ENCODE measurements at regions not wholly inside any gene's neighbourhood (a gene's known extent, or its start where the extent isn't known, plus 50 kb on each side); places are given as distances from the start of the nearest gene placed in this dataset.
"Not testable (repeated sequence)": the region's sequence is repeated elsewhere in the genome, so short reads cannot be mapped to it uniquely, and the experiment has no call there.

DNA sequence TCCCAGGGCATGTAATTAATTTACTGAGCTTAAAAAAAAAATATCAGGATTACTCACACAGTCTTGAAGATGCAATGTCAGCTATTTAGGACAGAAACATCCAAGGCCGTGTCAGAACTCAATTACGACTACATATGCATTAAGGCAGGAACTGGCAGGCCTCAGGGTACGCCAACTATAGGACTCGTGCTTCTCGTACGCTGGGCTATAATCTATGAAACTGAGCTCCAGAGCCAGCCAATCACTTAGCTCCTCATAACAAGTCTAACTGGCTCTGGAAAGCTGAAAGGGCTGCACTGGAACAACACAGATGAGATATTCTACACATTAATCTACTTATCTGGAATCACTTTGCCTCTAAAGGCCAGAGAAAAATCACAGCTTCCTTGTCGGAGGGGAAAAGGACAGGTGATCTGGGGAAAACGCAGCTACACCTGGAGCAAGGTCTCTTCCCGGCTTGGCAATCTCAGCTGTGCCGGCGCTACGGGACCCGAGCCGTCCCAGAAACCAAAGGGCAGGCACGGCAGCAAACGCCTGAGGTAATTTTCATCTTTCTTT lies 212.0 kb downstream of the DEPDC1B start:
- Mint-ChIP-seq H3K9me3 (peaks cover under 1% of the 10 kb centered on the region), H3K27me3 (ENCODE audit: low read depth) (no peaks in the 10 kb centered on the region), H3K4me3 (no peak overlapping the region), H3K4me1 (ENCODE audit: low read depth) (no peaks in the 10 kb centered on the region), H3K36me3 (ENCODE audit: insufficient read depth) (no peaks in the 10 kb centered on the region)
- ATAC-seq = no peak
- DNase-seq = no peak

DNA sequence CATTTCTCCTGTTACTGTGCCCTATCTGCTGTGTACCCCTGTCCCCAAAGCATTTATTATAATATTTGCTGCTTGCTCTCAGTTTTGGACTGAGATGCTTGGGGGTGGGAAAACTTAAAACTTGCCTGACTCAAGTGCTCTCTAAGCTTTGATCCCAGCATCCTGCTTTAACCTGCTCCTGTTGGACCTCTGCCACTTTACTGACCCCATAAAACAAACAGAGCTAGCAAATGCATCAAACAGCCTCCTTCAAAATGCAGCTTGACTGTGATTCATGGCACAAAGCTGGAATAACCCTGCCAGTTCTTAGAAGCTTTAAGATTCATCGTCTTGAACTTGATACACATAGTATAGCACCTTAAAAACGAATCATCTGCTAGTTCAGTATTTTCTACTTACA lies 212.5 kb downstream of the DEPDC1B start:
- Mint-ChIP-seq H3K36me3 (ENCODE audit: insufficient read depth) (no peaks in the 10 kb centered on the region), H3K4me3 (no peak overlapping the region), H3K4me1 (ENCODE audit: low read depth) (no peaks in the 10 kb centered on the region), H3K27me3 (ENCODE audit: low read depth) (no peaks in the 10 kb centered on the region), H3K9me3 (no peaks in the 10 kb centered on the region)
- ATAC-seq (no peak), DNase-seq (no peak)

DNA sequence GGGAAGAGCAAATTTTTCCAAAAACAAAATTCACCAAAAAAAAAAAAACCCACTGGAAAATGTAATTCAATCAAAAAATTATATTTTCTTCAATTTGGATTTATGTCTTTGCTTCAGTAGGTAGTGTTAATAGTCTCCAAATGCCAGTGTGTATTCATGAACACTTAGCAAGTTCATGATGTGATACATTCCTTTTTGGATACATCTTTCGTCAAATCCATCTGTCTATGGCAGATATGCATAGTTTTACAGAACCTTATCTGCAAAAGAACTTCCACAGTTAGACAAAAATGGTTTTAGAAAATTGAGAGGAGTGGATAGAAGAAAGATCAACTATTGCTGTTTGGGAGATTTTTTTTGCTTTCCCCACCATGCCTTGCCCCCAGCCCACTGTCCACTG lies 214.6 kb downstream of the DEPDC1B start:
- Mint-ChIP-seq H3K27me3 (ENCODE audit: low read depth) (no peaks in the 10 kb centered on the region), H3K4me3 (no peak overlapping the region), H3K4me1 (ENCODE audit: low read depth) (no peaks in the 10 kb centered on the region), H3K36me3 (ENCODE audit: insufficient read depth) (no peaks in the 10 kb centered on the region), H3K9me3 (no peaks in the 10 kb centered on the region)
- DNase-seq (no peak), ATAC-seq (no peak)

DNA sequence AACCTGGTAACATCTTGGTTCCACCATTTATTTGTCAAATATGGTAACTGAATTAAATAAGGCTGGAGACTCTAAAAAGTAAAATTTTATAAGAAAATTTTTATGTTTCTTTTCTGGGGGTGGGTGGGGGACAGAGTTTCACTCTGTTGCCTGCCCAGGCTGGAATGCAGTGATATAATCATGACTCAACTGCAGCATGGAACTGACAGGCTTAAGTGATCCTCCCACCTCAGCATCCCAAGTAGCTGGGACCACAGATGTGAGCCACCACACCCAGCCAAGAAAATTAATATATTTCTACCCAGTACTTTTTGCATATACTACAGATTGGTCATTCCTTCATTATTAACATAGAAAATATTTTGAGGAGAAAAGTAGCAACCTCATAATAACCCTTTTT lies 216.9 kb downstream of the DEPDC1B start:
- no peaks in the 10 kb centered on the region for H3K4me1 Mint-ChIP-seq (ENCODE audit: low read depth)
- DNase-seq (no peak), ATAC-seq (no peak)
- H3K9me3 Mint-ChIP-seq = no peaks in the 10 kb centered on the region
- no peaks in the 10 kb centered on the region for H3K27me3 Mint-ChIP-seq (ENCODE audit: low read depth)
- no peak overlapping the region for H3K4me3 Mint-ChIP-seq
- no peaks in the 10 kb centered on the region for H3K36me3 Mint-ChIP-seq (ENCODE audit: insufficient read depth)

DNA sequence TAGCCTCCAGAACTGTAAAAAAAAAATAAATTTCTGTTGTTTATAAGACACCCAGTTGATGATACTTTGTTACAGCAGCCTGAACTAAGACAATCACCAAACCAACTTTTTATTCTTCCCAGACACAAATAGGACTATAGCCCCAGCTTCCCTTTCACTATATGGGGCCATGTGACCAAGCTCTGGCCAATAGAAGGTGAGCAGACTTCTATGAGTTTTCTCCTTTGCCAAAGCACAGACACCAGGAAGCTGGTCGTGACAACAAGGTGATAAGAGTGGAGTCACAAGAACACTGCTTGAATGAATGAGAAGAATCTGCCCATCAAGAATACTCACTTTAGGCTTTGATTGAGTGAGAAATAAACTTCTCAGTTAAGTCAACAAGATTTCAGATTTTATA lies 217.7 kb downstream of the DEPDC1B start:
- no peaks in the 10 kb centered on the region for H3K27me3 Mint-ChIP-seq (ENCODE audit: low read depth)
- no peak overlapping the region for H3K4me3 Mint-ChIP-seq
- no peaks in the 10 kb centered on the region for H3K9me3 Mint-ChIP-seq
- no peaks in the 10 kb centered on the region for H3K36me3 Mint-ChIP-seq (ENCODE audit: insufficient read depth)
- no peak for ATAC-seq
- no peaks in the 10 kb centered on the region for H3K4me1 Mint-ChIP-seq (ENCODE audit: low read depth)
- DNase-seq = no peak

DNA sequence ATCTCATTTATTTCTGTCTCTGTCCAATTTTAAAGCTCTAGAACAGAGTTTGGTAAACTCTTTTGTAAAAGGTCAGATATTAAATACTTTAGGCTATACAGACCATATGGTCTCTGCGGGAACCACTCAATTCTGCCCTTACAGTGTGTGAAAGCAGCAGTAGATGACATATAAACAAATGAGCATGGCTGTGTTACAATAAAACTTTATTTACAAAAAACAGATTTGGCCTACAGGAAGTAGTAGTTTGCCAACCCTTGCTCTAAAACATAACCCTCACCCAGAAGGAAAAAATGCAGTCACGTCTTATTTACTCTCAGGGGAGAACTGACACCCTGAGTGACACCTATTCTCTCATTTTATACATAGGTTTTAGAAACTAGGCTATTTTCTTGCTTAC lies 220.4 kb downstream of the DEPDC1B start:
- Mint-ChIP-seq H3K27me3 (ENCODE audit: low read depth) (no peaks in the 10 kb centered on the region), H3K36me3 (ENCODE audit: insufficient read depth) (no peaks in the 10 kb centered on the region), H3K9me3 (no peaks in the 10 kb centered on the region), H3K4me1 (ENCODE audit: low read depth) (no peaks in the 10 kb centered on the region), H3K4me3 (no peak overlapping the region)
- DNase-seq (no peak), ATAC-seq (no peak)

DNA sequence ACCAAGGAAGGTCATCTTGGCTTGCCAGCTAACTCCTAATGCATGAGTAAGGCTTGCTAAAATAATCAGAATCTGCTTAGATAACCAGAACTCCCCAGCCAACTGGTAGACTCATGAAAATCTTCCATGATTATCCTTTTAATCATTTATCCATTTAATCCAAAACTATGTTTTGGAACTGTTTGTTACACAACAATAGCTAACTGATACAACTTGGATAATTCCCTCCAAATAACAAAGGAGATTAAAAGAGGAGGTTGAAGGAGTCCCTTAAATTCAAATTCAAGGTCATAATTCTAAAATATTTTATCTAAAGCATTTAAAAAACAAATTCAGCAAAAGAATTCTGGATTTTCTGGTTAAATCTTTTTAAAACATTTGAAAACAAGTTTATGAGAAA lies 222.1 kb downstream of the DEPDC1B start:
- DNase-seq (no peak), ATAC-seq (no peak)
- no peaks in the 10 kb centered on the region for H3K27me3 Mint-ChIP-seq (ENCODE audit: low read depth)
- no peak overlapping the region for H3K4me3 Mint-ChIP-seq
- H3K4me1 Mint-ChIP-seq (ENCODE audit: low read depth) = no peaks in the 10 kb centered on the region
- no peaks in the 10 kb centered on the region for H3K36me3 Mint-ChIP-seq (ENCODE audit: insufficient read depth)
- H3K9me3 Mint-ChIP-seq = no peaks in the 10 kb centered on the region

DNA sequence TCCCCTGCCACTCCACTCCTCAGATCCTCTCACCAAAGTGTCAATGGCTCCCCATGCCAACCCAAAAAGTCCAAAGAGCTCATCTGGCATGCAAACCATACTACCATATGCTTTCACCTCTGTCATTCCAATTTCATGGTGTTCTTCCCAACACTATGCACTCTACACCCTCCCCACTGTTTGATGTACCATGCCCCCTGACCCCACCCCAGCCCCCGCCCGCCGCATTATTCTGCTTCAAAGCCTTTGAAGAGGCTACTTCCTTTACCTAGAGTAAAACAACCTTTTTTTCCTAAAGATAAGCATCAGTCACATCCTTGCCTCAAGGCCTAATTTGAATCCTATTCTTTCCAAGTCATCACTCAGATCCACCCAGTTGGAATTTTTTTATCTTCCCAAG lies 226.3 kb downstream of the DEPDC1B start:
- Mint-ChIP-seq H3K27me3 (ENCODE audit: low read depth) (no peaks in the 10 kb centered on the region), H3K9me3 (peaks cover 4% of the 10 kb centered on the region), H3K36me3 (ENCODE audit: insufficient read depth) (no peaks in the 10 kb centered on the region), H3K4me3 (no peak overlapping the region), H3K4me1 (ENCODE audit: low read depth) (no peaks in the 10 kb centered on the region)
- no peak for ATAC-seq
- no peak for DNase-seq

DNA sequence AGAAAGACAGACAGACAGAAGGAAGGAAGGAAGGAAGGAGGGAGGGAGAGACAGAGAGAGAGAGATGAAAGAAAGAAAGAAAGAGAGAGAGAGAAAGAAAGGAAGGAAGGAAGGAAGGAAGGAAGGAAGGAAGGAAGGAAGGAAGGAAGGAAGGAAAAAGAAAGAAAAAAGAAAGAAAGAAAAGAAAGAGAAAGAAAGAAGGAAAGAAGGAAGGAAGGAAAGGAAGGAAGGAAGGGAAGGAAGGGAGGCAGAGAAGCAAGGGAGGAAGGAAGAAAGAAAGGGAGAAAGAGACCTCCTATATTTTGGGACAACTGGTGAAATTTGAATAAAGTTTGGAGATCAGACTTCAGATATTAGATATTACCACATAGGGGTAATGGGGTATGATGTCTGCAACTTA lies 226.9 kb downstream of the DEPDC1B start:
- DNase-seq; H3K27me3 Mint-ChIP-seq (ENCODE audit: low read depth); H3K9me3 Mint-ChIP-seq; ATAC-seq; H3K4me1 Mint-ChIP-seq (ENCODE audit: low read depth); H3K4me3 Mint-ChIP-seq; H3K36me3 Mint-ChIP-seq (ENCODE audit: insufficient read depth): not testable (repeated sequence)

DNA sequence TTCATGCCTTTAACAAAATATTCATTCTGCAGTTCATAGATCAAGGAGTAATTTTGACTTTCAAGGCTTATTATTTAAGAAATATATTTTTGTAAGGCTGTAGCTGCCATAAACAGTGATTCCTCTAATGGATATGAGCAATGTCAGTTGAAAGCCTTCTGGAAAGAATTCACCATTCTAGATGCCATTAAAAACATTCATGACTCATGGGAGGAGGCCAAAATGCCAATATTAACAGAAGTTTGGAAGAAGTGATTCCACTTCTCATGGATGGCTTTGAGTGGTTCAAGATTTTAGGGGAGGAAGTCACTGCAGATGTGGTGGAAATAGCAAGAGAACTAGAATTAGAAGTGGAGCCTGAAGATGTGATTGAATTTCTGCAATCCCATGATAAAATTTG lies 229.1 kb downstream of the DEPDC1B start:
- no peaks in the 10 kb centered on the region for H3K27me3 Mint-ChIP-seq (ENCODE audit: low read depth)
- H3K4me1 Mint-ChIP-seq (ENCODE audit: low read depth) = no peaks in the 10 kb centered on the region
- no peaks in the 10 kb centered on the region for H3K36me3 Mint-ChIP-seq (ENCODE audit: insufficient read depth)
- DNase-seq (no peak), ATAC-seq (no peak)
- peaks cover 4% of the 10 kb centered on the region for H3K9me3 Mint-ChIP-seq
- no peak overlapping the region for H3K4me3 Mint-ChIP-seq

DNA sequence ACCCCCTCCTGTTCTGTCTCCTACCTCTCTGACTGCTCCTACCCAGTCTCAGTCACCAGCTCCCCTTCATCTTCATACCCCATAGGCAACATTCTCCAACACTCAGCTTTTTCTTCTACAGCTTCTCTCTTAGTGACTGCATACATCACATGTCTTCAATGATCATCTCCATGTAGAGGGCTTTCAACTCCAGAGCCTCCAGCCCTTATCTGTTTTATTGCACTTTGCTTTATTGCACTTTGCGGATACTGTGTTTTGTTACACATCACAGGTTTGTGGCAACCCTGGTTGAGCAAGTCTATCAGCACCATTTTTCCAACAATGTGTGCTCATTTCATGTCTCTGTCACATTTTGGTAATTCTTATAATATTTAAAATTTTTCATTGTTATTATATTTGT lies 230.7 kb downstream of the DEPDC1B start:
- no peaks in the 10 kb centered on the region for H3K4me1 Mint-ChIP-seq (ENCODE audit: low read depth)

DNA sequence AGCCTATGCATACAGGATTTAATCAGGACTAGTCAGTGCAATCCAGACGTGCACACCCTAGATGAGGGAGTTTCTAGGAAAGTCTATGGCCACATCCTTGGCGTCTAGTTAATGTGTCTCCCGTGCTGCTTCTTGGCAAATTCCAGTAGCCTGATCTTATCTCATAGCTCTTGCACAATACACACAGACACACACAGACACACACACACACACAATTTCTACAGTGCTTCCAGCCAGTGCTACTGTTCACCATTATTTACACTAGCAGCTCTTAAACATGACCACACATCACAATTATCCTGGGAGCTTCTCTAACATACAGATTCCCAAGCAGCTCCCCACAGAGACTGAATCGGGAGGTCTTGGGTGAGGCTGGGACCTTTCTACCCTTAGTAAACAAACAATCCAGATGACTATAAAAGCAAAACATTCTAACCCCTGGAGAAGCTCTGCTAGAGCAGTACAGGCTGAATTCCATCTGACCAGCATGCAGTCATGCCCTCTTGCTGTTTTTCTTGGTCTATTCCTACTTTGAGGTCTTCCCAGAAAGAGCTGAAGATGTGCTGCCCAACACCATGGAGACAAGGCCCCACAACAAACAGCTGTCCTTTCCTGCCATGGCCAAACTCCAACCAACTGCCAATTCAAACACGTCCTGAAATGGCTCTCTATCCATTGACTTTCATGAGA lies 236.6 kb downstream of the DEPDC1B start:
- ATAC-seq (no peak), DNase-seq (no peak)
- Mint-ChIP-seq H3K9me3 (no peaks in the 10 kb centered on the region), H3K36me3 (ENCODE audit: insufficient read depth) (no peaks in the 10 kb centered on the region), H3K27me3 (ENCODE audit: low read depth) (no peaks in the 10 kb centered on the region), H3K4me1 (ENCODE audit: low read depth) (no peaks in the 10 kb centered on the region), H3K4me3 (no peak overlapping the region)

More for the DNA sequence above, 230.7 kb downstream of the DEPDC1B start:
- ATAC-seq (no peak), DNase-seq (no peak)
- H3K9me3 Mint-ChIP-seq = peaks cover 4% of the 10 kb centered on the region
- H3K27me3 Mint-ChIP-seq (ENCODE audit: low read depth) = no peaks in the 10 kb centered on the region
- H3K4me3 Mint-ChIP-seq = no peak overlapping the region
- H3K36me3 Mint-ChIP-seq (ENCODE audit: insufficient read depth) = no peaks in the 10 kb centered on the region

DNA sequence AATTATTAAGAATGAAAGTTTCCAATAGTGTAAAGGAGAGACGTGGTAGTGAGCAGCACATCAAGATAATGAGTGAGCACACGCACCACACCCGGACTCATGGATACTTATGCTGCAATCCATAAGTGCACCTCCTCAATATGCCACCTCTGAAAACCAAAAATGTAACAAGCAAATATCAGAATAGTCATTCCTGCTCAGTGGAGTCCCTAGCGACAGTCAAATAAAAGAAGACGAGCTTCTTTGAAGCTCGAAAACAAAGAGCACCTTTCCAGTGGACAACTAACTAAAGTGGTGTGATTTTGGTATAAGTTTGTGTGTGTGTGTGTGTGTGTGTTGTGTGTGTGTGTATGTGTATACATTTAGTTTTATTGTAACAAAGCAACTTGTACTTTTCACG lies 241.3 kb downstream of the DEPDC1B start:
- H3K9me3 Mint-ChIP-seq = peaks cover 3% of the 10 kb centered on the region
- no peaks in the 10 kb centered on the region for H3K36me3 Mint-ChIP-seq (ENCODE audit: insufficient read depth)
- ATAC-seq (no peak), DNase-seq (no peak)
- no peaks in the 10 kb centered on the region for H3K4me1 Mint-ChIP-seq (ENCODE audit: low read depth)
- no peaks in the 10 kb centered on the region for H3K27me3 Mint-ChIP-seq (ENCODE audit: low read depth)
- no peak overlapping the region for H3K4me3 Mint-ChIP-seq

DNA sequence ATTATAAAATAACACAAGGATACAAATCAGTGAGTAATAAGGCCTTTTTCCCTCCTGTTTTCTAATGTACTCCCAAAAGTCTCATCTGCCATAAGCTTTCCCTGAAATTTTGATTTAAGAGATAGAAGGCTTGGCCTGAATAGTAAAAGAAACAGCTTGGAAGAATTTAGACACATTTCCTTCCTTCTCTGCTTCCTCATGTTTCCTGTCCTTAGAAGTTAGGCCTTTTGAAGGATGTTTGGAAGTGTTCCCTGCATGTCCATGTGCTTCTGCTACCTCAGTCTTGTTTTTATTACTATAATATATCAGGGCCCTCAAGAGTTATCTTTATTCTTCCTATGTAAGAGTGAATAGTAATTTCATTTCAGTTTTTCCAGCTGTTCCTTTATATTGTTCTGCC lies 242.7 kb downstream of the DEPDC1B start:
- no peaks in the 10 kb centered on the region for H3K27me3 Mint-ChIP-seq (ENCODE audit: low read depth)
- H3K4me1 Mint-ChIP-seq (ENCODE audit: low read depth) = no peaks in the 10 kb centered on the region
- ATAC-seq (no peak), DNase-seq (no peak)
- H3K4me3 Mint-ChIP-seq = no peak overlapping the region
- H3K36me3 Mint-ChIP-seq (ENCODE audit: insufficient read depth) = no peaks in the 10 kb centered on the region
- H3K9me3 Mint-ChIP-seq = peaks cover 3% of the 10 kb centered on the region

DNA sequence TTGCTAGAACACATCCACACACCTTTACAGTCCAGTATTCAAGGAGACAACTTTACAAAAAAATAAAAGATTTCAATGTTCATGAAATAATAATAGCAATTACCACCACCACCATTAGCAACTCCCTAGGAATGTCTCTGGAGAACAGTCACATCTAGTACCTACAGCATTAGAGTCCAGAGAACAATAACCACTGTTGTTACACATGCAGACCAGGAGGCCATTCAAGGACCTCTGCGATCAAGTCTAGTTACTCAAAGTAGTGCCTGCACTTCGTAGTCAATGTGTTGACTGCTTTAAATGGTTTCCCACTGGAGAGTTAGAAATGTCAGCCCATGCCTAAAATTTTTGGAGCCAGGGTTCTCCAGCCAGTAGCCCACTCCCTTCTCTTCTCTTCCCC lies 244.4 kb downstream of the DEPDC1B start:
- Mint-ChIP-seq H3K4me3 (no peak overlapping the region), H3K27me3 (ENCODE audit: low read depth) (no peaks in the 10 kb centered on the region), H3K9me3 (peaks cover 3% of the 10 kb centered on the region), H3K36me3 (ENCODE audit: insufficient read depth) (no peaks in the 10 kb centered on the region), H3K4me1 (ENCODE audit: low read depth) (no peaks in the 10 kb centered on the region)
- DNase-seq (no peak), ATAC-seq (no peak)
